HEK293 (cell line): ENCODE measurements at regions not wholly inside any gene's neighbourhood (a gene's known extent, or its start where the extent isn't known, plus 50 kb on each side); places are given as distances from the start of the nearest gene placed in this dataset.
"Not testable (repeated sequence)": the region's sequence is repeated elsewhere in the genome, so short reads cannot be mapped to it uniquely, and the experiment has no call there.

Experiments used
- CTCF ChIA-PET: fragments of 350-600 bp; formaldehyde crosslinking; extraction: SDS; loops from one replicate; lab custom pipeline; 2021; ENCODE audit warnings: antibody characterized with exemption; lab: Yijun Ruan, JAX
- POLR2A ChIA-PET: fragments of 300-600 bp; formaldehyde crosslinking; extraction: SDS; loops from one replicate; lab custom pipeline; 2020; ENCODE audit warnings: antibody characterized with exemption, inconsistent platforms; lab: Yijun Ruan, JAX
- H3K27ac ChIP-seq: fragments of 200-500 bp; sonication (Bioruptor generic); 2 replicates; pipeline ENCODE4 v1.5.1; 2014; ENCODE audit warnings: low read depth, low read length, control low read depth, inconsistent platforms; ENCODE audit errors: extremely low read depth
- H3K36me3 ChIP-seq, 2 experiments: fragments of 200-500 bp in 1 of 2; sonication (Bioruptor generic) in 1 of 2; 1 replicate in 1 of 2; 2 replicates in 1 of 2; pipeline ENCODE4 v1.5.1; 2014 to 2017; ENCODE audit warnings: inconsistent platforms in 2 of 2, low read length in 2 of 2; ENCODE audit not compliant: control insufficient read depth in 2 of 2, insufficient read depth in 1 of 2
- H3K4me1 ChIP-seq: fragments of 200-500 bp; sonication (Bioruptor generic); 2 replicates; pipeline ENCODE4 v1.5.1; 2014; ENCODE audit warnings: mild to moderate bottlenecking, low read length, inconsistent platforms; ENCODE audit not compliant: control insufficient read depth, insufficient read depth
- H3K4me3 ChIP-seq: 2 replicates; pipeline ENCODE4 v1.5.1; 2011; ENCODE audit warnings: low read depth, mild to moderate bottlenecking, control low read depth, low read length, moderate library complexity
- H3K9me3 ChIP-seq: fragments of 200-500 bp; sonication (Bioruptor generic); 2 replicates; pipeline ENCODE4 v1.5.1; 2014; ENCODE audit warnings: low read depth, low read length, inconsistent platforms; ENCODE audit not compliant: control insufficient read depth, insufficient read depth
- FEZF1 ChIP-seq: fragments of 450-650 bp; formaldehyde crosslinking; IDR thresholded peaks from 2 replicates; pipeline ENCODE4 v1.5.1; 2016; ENCODE audit warnings: missing biosample characterization, missing genetic modification characterization
- ZBTB7A ChIP-seq: fragments of 450-650 bp; formaldehyde crosslinking; IDR thresholded peaks from 2 replicates; pipeline ENCODE4 v1.5.1; 2016; ENCODE audit warnings: low read depth, missing biosample characterization, missing genetic modification characterization
- ZFP69B ChIP-seq: fragments of 450-650 bp; formaldehyde crosslinking; IDR thresholded peaks from 2 replicates; pipeline ENCODE4 v1.5.1; 2016; ENCODE audit warnings: missing biosample characterization, missing genetic modification characterization
- ZNF174 ChIP-seq: fragments of 450-650 bp; formaldehyde crosslinking; IDR thresholded peaks from 2 replicates; pipeline ENCODE4 v1.5.0; 2017; ENCODE audit warnings: missing biosample characterization, mild to moderate bottlenecking, missing genetic modification characterization
- ZNF184 ChIP-seq: fragments of 450-650 bp; IDR thresholded peaks from 2 replicates; pipeline ENCODE4 v1.5.1; 2018; ENCODE audit warnings: missing biosample characterization, mild to moderate bottlenecking, missing genetic modification characterization
- ZNF292 ChIP-seq: fragments of 450-650 bp; formaldehyde crosslinking; IDR thresholded peaks from 2 replicates; pipeline ENCODE4 v1.5.1; 2016; ENCODE audit warnings: low read depth, missing biosample characterization, missing genetic modification characterization, borderline replicate concordance
- ZNF302 ChIP-seq: fragments of 450-650 bp; formaldehyde crosslinking; IDR thresholded peaks from 2 replicates; pipeline ENCODE4 v1.5.1; 2016; ENCODE audit warnings: missing biosample characterization, missing genetic modification characterization, low read depth
- ZNF354C ChIP-seq: fragments of 450-650 bp; formaldehyde crosslinking; IDR thresholded peaks from 2 replicates; pipeline ENCODE4 v1.5.1; 2016; ENCODE audit warnings: missing biosample characterization, missing genetic modification characterization, low read depth, borderline replicate concordance
- ZNF791 ChIP-seq: fragments of 450-650 bp; formaldehyde crosslinking; IDR thresholded peaks from 2 replicates; pipeline ENCODE4 v1.5.1; 2016; ENCODE audit warnings: missing biosample characterization, missing genetic modification characterization
- TF ChIP-seq, protein P1 (sequence below): fragments of 450-650 bp; formaldehyde crosslinking; IDR thresholded peaks from 2 replicates; pipeline ENCODE4 v1.5.1; 2016; ENCODE audit warnings: missing biosample characterization, missing genetic modification characterization
- TF ChIP-seq, protein P2 (sequence below): fragments of 450-650 bp; IDR thresholded peaks from 2 replicates; pipeline ENCODE4 v1.5.1; 2018; ENCODE audit warnings: missing biosample characterization, missing genetic modification characterization
- TF ChIP-seq, protein P3 (sequence below): fragments of 450-650 bp; formaldehyde crosslinking; IDR thresholded peaks from 2 replicates; pipeline ENCODE4 v1.5.1; 2017; ENCODE audit warnings: missing biosample characterization, missing genetic modification characterization
- TF ChIP-seq, protein P4 (sequence below): IDR thresholded peaks from 2 replicates; pipeline ENCODE4 v1.6.1; 2011; ENCODE audit warnings: mild to moderate bottlenecking, low read depth, low read length, borderline replicate concordance
- TF ChIP-seq, protein P5 (sequence below): fragments of 450-650 bp; formaldehyde crosslinking; IDR thresholded peaks from 2 replicates; pipeline ENCODE4 v1.5.1; 2016; ENCODE audit warnings: missing biosample characterization, missing genetic modification characterization

DNA sequence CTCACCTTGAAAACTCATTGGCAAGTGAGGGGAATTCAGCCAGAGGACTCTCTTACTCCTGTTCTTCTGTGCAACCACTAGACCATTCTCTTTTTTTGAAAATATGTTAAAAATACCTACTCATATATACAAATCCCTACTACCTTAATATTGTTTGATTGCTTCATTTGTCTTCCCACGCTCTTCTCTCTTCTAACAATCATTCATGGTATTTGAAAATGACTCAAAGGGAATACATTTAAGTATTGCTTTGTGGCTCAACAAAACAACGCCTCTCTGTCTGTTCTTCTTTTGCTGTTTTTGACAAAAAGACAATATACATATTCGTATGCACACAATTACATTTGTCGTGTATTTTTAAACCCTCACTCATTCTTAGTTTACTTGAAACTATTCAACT, 589.4 kb downstream of the ANKRD50 start (continued):
- TF ChIP-seq, protein P1, sequence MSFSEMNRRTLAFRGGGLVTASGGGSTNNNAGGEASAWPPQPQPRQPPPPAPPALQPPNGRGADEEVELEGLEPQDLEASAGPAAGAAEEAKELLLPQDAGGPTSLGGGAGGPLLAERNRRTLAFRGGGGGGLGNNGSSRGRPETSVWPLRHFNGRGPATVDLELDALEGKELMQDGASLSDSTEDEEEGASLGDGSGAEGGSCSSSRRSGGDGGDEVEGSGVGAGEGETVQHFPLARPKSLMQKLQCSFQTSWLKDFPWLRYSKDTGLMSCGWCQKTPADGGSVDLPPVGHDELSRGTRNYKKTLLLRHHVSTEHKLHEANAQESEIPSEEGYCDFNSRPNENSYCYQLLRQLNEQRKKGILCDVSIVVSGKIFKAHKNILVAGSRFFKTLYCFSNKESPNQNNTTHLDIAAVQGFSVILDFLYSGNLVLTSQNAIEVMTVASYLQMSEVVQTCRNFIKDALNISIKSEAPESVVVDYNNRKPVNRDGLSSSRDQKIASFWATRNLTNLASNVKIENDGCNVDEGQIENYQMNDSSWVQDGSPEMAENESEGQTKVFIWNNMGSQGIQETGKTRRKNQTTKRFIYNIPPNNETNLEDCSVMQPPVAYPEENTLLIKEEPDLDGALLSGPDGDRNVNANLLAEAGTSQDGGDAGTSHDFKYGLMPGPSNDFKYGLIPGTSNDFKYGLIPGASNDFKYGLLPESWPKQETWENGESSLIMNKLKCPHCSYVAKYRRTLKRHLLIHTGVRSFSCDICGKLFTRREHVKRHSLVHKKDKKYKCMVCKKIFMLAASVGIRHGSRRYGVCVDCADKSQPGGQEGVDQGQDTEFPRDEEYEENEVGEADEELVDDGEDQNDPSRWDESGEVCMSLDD: no peak
- TF ChIP-seq ZNF791 (no peak), ZNF292 (tag by site-specific recombination) (no peak), ZFP69B (tag by site-specific recombination) (no peak), ZNF354C (tag by site-specific recombination) (no peak)

DNA sequence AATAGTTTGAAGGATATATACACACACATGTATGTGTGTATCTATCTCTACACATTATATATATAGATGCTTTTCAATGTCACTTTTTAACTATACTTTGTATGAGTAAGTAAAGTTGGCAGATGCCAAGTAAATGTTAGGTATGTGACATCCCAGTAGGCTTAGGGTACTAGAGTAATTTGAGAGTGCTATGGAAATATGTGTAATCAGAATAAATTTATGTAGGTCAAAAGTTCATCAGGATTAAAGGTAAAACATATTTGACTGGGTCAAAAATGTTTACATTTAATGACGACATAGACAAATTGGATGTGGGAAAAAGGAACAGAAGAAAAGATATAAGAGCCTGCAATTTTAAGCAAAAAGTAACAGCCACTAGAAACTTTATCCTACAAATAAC, 588.8 kb downstream of the ANKRD50 start:
- Histone ChIP-seq H3K4me1 (no peaks in the 10 kb centered on the region), H3K9me3 (no peaks in the 10 kb centered on the region), H3K4me3 (no peak overlapping the region), H3K36me3 (no peaks in the 10 kb centered on the region), H3K27ac (no peak overlapping the region)
- POLR2A ChIA-PET: no interaction called here
- CTCF ChIA-PET: no interaction called here
- TF ChIP-seq ZNF184 (tag by site-specific recombination) (no peak), FEZF1 (tag by site-specific recombination) (no peak), ZNF302 (tag by site-specific recombination) (no peak), ZNF174 (tag by site-specific recombination) (no peak), ZBTB7A (tag by site-specific recombination) (no peak)
- TF ChIP-seq, protein P2, sequence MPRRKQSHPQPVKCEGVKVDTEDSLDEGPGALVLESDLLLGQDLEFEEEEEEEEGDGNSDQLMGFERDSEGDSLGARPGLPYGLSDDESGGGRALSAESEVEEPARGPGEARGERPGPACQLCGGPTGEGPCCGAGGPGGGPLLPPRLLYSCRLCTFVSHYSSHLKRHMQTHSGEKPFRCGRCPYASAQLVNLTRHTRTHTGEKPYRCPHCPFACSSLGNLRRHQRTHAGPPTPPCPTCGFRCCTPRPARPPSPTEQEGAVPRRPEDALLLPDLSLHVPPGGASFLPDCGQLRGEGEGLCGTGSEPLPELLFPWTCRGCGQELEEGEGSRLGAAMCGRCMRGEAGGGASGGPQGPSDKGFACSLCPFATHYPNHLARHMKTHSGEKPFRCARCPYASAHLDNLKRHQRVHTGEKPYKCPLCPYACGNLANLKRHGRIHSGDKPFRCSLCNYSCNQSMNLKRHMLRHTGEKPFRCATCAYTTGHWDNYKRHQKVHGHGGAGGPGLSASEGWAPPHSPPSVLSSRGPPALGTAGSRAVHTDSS (tag by site-specific recombination): no peak
- TF ChIP-seq, protein P3, sequence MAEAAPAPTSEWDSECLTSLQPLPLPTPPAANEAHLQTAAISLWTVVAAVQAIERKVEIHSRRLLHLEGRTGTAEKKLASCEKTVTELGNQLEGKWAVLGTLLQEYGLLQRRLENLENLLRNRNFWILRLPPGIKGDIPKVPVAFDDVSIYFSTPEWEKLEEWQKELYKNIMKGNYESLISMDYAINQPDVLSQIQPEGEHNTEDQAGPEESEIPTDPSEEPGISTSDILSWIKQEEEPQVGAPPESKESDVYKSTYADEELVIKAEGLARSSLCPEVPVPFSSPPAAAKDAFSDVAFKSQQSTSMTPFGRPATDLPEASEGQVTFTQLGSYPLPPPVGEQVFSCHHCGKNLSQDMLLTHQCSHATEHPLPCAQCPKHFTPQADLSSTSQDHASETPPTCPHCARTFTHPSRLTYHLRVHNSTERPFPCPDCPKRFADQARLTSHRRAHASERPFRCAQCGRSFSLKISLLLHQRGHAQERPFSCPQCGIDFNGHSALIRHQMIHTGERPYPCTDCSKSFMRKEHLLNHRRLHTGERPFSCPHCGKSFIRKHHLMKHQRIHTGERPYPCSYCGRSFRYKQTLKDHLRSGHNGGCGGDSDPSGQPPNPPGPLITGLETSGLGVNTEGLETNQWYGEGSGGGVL (tag by site-specific recombination): no peak
- TF ChIP-seq, protein P4, sequence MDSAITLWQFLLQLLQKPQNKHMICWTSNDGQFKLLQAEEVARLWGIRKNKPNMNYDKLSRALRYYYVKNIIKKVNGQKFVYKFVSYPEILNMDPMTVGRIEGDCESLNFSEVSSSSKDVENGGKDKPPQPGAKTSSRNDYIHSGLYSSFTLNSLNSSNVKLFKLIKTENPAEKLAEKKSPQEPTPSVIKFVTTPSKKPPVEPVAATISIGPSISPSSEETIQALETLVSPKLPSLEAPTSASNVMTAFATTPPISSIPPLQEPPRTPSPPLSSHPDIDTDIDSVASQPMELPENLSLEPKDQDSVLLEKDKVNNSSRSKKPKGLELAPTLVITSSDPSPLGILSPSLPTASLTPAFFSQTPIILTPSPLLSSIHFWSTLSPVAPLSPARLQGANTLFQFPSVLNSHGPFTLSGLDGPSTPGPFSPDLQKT: no peak
- TF ChIP-seq, protein P5, sequence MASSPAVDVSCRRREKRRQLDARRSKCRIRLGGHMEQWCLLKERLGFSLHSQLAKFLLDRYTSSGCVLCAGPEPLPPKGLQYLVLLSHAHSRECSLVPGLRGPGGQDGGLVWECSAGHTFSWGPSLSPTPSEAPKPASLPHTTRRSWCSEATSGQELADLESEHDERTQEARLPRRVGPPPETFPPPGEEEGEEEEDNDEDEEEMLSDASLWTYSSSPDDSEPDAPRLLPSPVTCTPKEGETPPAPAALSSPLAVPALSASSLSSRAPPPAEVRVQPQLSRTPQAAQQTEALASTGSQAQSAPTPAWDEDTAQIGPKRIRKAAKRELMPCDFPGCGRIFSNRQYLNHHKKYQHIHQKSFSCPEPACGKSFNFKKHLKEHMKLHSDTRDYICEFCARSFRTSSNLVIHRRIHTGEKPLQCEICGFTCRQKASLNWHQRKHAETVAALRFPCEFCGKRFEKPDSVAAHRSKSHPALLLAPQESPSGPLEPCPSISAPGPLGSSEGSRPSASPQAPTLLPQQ (tag by site-specific recombination): no peak

DNA sequence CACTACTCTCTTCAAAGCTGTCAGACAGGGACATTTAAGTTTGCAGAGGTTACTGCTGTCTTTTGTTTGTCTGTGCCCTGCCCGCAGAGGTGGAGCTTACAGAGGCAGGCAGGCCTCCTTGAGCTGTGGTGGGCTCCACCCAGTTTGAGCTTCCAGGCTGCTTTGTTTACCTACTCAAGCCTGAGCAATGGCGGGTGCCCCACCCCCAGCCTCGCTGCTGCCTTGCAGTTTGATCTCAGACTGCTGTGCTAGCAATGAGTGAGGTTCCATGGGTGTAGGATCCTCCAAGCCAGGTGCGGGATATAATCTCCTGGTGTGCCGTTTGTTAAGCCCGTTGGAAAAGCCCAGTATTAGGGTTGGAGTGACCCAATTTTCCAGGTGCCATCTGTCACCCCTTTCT, 581.2 kb downstream of the ANKRD50 start:
- POLR2A ChIA-PET: not testable (repeated sequence)

More for the DNA sequence above, 581.2 kb downstream of the ANKRD50 start:
- CTCF ChIA-PET, H3K36me3 ChIP-seq, H3K27ac ChIP-seq, H3K9me3 ChIP-seq, H3K4me3 ChIP-seq, H3K4me1 ChIP-seq: not testable (repeated sequence)
